HG03103 (cell line): ENCODE measurements at regions not wholly inside any gene's neighbourhood (a gene's known extent, or its start where the extent isn't known, plus 50 kb on each side); places are given as distances from the start of the nearest gene placed in this dataset.
"Not testable (repeated sequence)": the region's sequence is repeated elsewhere in the genome, so short reads cannot be mapped to it uniquely, and the experiment has no call there.

Experiments
- ATAC-seq: cut with Tn5 transposase; IDR thresholded peaks from one replicate; pipeline ENCODE4 v1.9.1; 2021; ENCODE audit warnings: low read depth; ENCODE audit not compliant: unreplicated experiment

GRCh38 chr9:99660191-99660636 lies 161.5 kb upstream of the NR4A3 start:
- peak; percentile 92 for ATAC-seq

GRCh38 chr9:99663297-99663696 lies 158.4 kb upstream of the NR4A3 start:
- no peak for ATAC-seq

- no peak for ATAC-seq
Measured at GRCh38 chr9:99663856-99664255, 157.8 kb upstream of the NR4A3 start.

- ATAC-seq: no peak
Measured at GRCh38 chr9:99666571-99666970, 155.1 kb upstream of the NR4A3 start.

GRCh38 chr9:99670886-99671285 lies 150.8 kb upstream of the NR4A3 start:
- not testable (repeated sequence) for ATAC-seq

- no peak for ATAC-seq
Measured at GRCh38 chr9:99677281-99677680, 144.4 kb upstream of the NR4A3 start.

GRCh38 chr9:99678566-99678965 lies 143.1 kb upstream of the NR4A3 start:
- no peak for ATAC-seq

GRCh38 chr9:99680191-99680590 lies 141.5 kb upstream of the NR4A3 start:
- no peak for ATAC-seq

- no peak for ATAC-seq
Measured at GRCh38 chr9:99681113-99681512, 140.6 kb upstream of the NR4A3 start.

- no peak for ATAC-seq
Measured at GRCh38 chr9:99682378-99682777, 139.3 kb upstream of the NR4A3 start.

- no peak for ATAC-seq
Measured at GRCh38 chr9:99682870-99683269, 138.8 kb upstream of the NR4A3 start.

GRCh38 chr9:99690573-99690972 lies 131.1 kb upstream of the NR4A3 start:
- ATAC-seq: no peak

- ATAC-seq: no peak
Measured at GRCh38 chr9:99693888-99694287, 127.8 kb upstream of the NR4A3 start.

GRCh38 chr9:99694393-99694792 lies 127.3 kb upstream of the NR4A3 start:
- ATAC-seq: no peak

- ATAC-seq: no peak
Measured at GRCh38 chr9:99699396-99699795, 122.3 kb upstream of the NR4A3 start.

- ATAC-seq: no peak
Measured at GRCh38 chr9:99712214-99712613, 109.5 kb upstream of the NR4A3 start.

- no peak for ATAC-seq
Measured at GRCh38 chr9:99713838-99714306, 107.8 kb upstream of the NR4A3 start.

GRCh38 chr9:99718631-99719030 lies 103.1 kb upstream of the NR4A3 start:
- no peak for ATAC-seq

GRCh38 chr9:99720455-99721050 lies 101.1 kb upstream of the NR4A3 start:
- ATAC-seq: peak; percentile 76

GRCh38 chr9:99721898-99722297 lies 99.8 kb upstream of the NR4A3 start:
- ATAC-seq: no peak

- no peak for ATAC-seq
Measured at GRCh38 chr9:99722877-99723276, 98.8 kb upstream of the NR4A3 start.

GRCh38 chr9:99724640-99725039 lies 97.0 kb upstream of the NR4A3 start:
- no peak for ATAC-seq

GRCh38 chr9:99725852-99726251 lies 95.8 kb upstream of the NR4A3 start:
- ATAC-seq: no peak
